Hepatocyte (in vitro differentiated cells): ENCODE measurements at regions not wholly inside any gene's neighbourhood (a gene's known extent, or its start where the extent isn't known, plus 50 kb on each side); places are given as distances from the start of the nearest gene placed in this dataset.
A peak's percentile ranks its signal among the peaks of the same experiment; 100 is the strongest.

Experiments used
- DNase-seq: peaks from one replicate; pipeline ENCODE4 v3.0.0-alpha.2; 2016; ENCODE audit warnings: low spot score
- H2AFZ ChIP-seq: fragments of 200-600 bp; sonication (generic); 2 replicates; pipeline ENCODE4 v1.6.0; 2016; ENCODE audit warnings: antibody characterized with exemption, mild to moderate bottlenecking
- H3K27ac ChIP-seq: fragments of 200-600 bp; sonication (generic); 2 replicates; pipeline ENCODE4 v1.5.1; 2016; ENCODE audit warnings: mild to moderate bottlenecking
- H3K27me3 ChIP-seq: fragments of 200-600 bp; sonication (generic); 2 replicates; pipeline ENCODE4 v1.6.1; 2016
- H3K36me3 ChIP-seq: fragments of 200-600 bp; sonication (generic); replicated peaks from 2 replicates; pipeline ENCODE4 v1.5.1; 2016; ENCODE audit warnings: low read depth; ENCODE audit not compliant: insufficient read depth
- H3K4me1 ChIP-seq: fragments of 200-600 bp; sonication (generic); 2 replicates; pipeline ENCODE4 v1.5.1; 2016; ENCODE audit warnings: mild to moderate bottlenecking, moderate library complexity; ENCODE audit not compliant: insufficient read depth
- H3K4me2 ChIP-seq: fragments of 200-600 bp; sonication (generic); 2 replicates; pipeline ENCODE4 v1.6.0; 2016
- H3K4me3 ChIP-seq: fragments of 200-600 bp; sonication (generic); 2 replicates; pipeline ENCODE4 v1.5.1; 2016; ENCODE audit warnings: mild to moderate bottlenecking
- H3K79me2 ChIP-seq: fragments of 200-600 bp; sonication (generic); 2 replicates; pipeline ENCODE4 v1.6.0; 2017; ENCODE audit warnings: mild to moderate bottlenecking
- H3K9me2 ChIP-seq: fragments of 200-600 bp; sonication (generic); replicated peaks from 2 replicates; pipeline ENCODE4 v1.6.0; 2017; ENCODE audit warnings: mild to moderate bottlenecking; ENCODE audit not compliant: insufficient read depth
- H3K9me3 ChIP-seq: fragments of 200-600 bp; sonication (generic); 2 replicates; pipeline ENCODE4 v1.5.1; 2016; ENCODE audit warnings: low read depth, mild to moderate bottlenecking
- H4K20me1 ChIP-seq: fragments of 200-600 bp; sonication (generic); 2 replicates; pipeline ENCODE4 v1.6.0; 2016; ENCODE audit warnings: mild to moderate bottlenecking; ENCODE audit not compliant: insufficient read depth, poor library complexity, severe bottlenecking
- EZH2 ChIP-seq: fragments of 200-600 bp; sonication (generic); IDR thresholded peaks from 2 replicates; pipeline ENCODE4 v1.6.1; 2016; ENCODE audit warnings: antibody characterized with exemption, mild to moderate bottlenecking, borderline replicate concordance
- EZH2phosphoT487 ChIP-seq: fragments of 200-600 bp; sonication (generic); IDR thresholded peaks from one replicate; pipeline ENCODE4 v1.6.1; 2018; ENCODE audit warnings: antibody characterized with exemption, mild to moderate bottlenecking, low read depth, moderate library complexity; ENCODE audit not compliant: unreplicated experiment, severe bottlenecking
- WGBS: methylation state at CpG from one replicate; pipeline ENCODE4 v1.1.6; 2016; ENCODE audit warnings: low lambda C conversion rate; ENCODE audit errors: missing lambda C conversion rate; 5-methylcytosine and 5-hydroxymethylcytosine counted together
- TF ChIP-seq, protein P1 (sequence below): fragments of 200-600 bp; sonication (generic); IDR thresholded peaks from 2 replicates; pipeline ENCODE4 v1.5.1; 2016; ENCODE audit warnings: antibody characterized with exemption, mild to moderate bottlenecking; ENCODE audit not compliant: poor library complexity

- Histone ChIP-seq H3K4me1 (no peaks in the 10 kb centered on the region), H3K27me3 (no peaks in the 10 kb centered on the region), H3K36me3 (no peaks in the 10 kb centered on the region), H3K9me3 (no peaks in the 10 kb centered on the region), H3K4me2 (no peak overlapping the region), H2AFZ (no peak overlapping the region), H3K4me3 (no peak overlapping the region), H3K27ac (no peak overlapping the region), H3K9me2 (no peaks in the 10 kb centered on the region), H3K79me2 (no peaks in the 10 kb centered on the region), H4K20me1 (no peaks in the 10 kb centered on the region)
- no peak for DNase-seq
- TF ChIP-seq, protein P1, sequence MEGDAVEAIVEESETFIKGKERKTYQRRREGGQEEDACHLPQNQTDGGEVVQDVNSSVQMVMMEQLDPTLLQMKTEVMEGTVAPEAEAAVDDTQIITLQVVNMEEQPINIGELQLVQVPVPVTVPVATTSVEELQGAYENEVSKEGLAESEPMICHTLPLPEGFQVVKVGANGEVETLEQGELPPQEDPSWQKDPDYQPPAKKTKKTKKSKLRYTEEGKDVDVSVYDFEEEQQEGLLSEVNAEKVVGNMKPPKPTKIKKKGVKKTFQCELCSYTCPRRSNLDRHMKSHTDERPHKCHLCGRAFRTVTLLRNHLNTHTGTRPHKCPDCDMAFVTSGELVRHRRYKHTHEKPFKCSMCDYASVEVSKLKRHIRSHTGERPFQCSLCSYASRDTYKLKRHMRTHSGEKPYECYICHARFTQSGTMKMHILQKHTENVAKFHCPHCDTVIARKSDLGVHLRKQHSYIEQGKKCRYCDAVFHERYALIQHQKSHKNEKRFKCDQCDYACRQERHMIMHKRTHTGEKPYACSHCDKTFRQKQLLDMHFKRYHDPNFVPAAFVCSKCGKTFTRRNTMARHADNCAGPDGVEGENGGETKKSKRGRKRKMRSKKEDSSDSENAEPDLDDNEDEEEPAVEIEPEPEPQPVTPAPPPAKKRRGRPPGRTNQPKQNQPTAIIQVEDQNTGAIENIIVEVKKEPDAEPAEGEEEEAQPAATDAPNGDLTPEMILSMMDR, result no peak
- TF ChIP-seq EZH2, result no peak
- TF ChIP-seq EZH2phosphoT487, result no peak
- 70% methylated on average over 4 of the region's 4 CpGs for WGBS
Observed at GRCh38 chr22:26830837-26831236, 173.4 kb downstream of the MIAT start.

DNA sequence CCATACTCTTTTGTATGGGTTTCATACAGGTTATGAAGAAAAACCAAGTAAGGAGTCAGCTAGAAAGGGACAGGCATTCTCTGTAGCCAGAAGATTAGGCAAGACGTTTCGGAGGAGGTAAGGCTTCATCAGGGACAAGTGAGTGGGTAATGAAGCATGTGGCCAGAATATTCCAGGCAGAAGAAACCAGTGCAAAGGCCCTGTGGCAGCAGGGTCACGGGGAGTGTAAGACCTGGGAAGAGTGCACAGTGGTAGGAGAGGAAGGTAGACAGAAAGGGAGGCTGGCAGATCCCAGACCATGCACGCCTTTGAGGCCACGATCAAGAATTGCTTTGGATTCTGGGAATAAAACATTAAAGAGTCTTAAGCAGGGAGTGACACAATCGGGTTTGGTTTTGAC, 177.6 kb downstream of the MIAT start:
- no peaks in the 10 kb centered on the region for H4K20me1 ChIP-seq
- H3K4me1 ChIP-seq, result no peaks in the 10 kb centered on the region
- H3K4me2 ChIP-seq, result no peak overlapping the region
- 97% methylated on average over 6 of the region's 6 CpGs for WGBS
- H3K9me2 ChIP-seq, result no peaks in the 10 kb centered on the region
- H3K79me2 ChIP-seq, result no peaks in the 10 kb centered on the region
- no peaks in the 10 kb centered on the region for H3K27me3 ChIP-seq
- no peak overlapping the region for H3K27ac ChIP-seq
- DNase-seq, result no peak
- no peak overlapping the region for H3K4me3 ChIP-seq
- TF ChIP-seq, protein P1, result no peak
- TF ChIP-seq EZH2 (no peak), EZH2phosphoT487 (no peak)
- no peaks in the 10 kb centered on the region for H3K9me3 ChIP-seq
- no peak overlapping the region for H2AFZ ChIP-seq
- no peaks in the 10 kb centered on the region for H3K36me3 ChIP-seq

GRCh38 chr22:26835929-26836528, 178.6 kb downstream of the MIAT start:
- H3K27me3 ChIP-seq, result no peaks in the 10 kb centered on the region
- H3K79me2 ChIP-seq, result no peaks in the 10 kb centered on the region
- H3K4me1 ChIP-seq, result no peaks in the 10 kb centered on the region
- no peak overlapping the region for H2AFZ ChIP-seq
- H3K36me3 ChIP-seq, result no peaks in the 10 kb centered on the region
- 28% methylated on average over 3 of the region's 3 CpGs for WGBS
- no peak overlapping the region for H3K4me2 ChIP-seq
- no peaks in the 10 kb centered on the region for H4K20me1 ChIP-seq
- H3K9me2 ChIP-seq, result no peaks in the 10 kb centered on the region
- DNase-seq, result peak; percentile 55
- no peak overlapping the region for H3K27ac ChIP-seq
- TF ChIP-seq EZH2phosphoT487 (no peak), EZH2 (no peak)
- TF ChIP-seq, protein P1, result peak; percentile 47
- H3K4me3 ChIP-seq, result no peak overlapping the region
- H3K9me3 ChIP-seq, result no peaks in the 10 kb centered on the region
